SK-N-SH (cell line): ENCODE measurements at regions not wholly inside any gene's neighbourhood (a gene's known extent, or its start where the extent isn't known, plus 50 kb on each side); places are given as distances from the start of the nearest gene placed in this dataset.
"Not testable (repeated sequence)": the region's sequence is repeated elsewhere in the genome, so short reads cannot be mapped to it uniquely, and the experiment has no call there.

ENCODE experiments used
- CTCF ChIA-PET: fragments of 300-600, 350-600 bp; formaldehyde crosslinking; extraction: SDS; loops from one replicate; lab custom pipeline; 2021; lab: Yijun Ruan, JAX
- POLR2A ChIA-PET: fragments of 350-600 bp; sonication (Branson Sonifier 250); formaldehyde crosslinking; extraction: SDS; loops from one replicate; lab custom pipeline; 2020; ENCODE audit warnings: antibody characterized with exemption, inconsistent platforms; lab: Yijun Ruan, JAX
- DNase-seq: peaks from one replicate; pipeline ENCODE4 v3.0.0; 2012
- H2AFZ ChIP-seq: fragments of 200-600 bp; sonication (generic); 2 replicates; pipeline ENCODE4 v1.8.1; 2016; ENCODE audit warnings: antibody characterized with exemption, mild to moderate bottlenecking, low read depth
- H3F3A ChIP-seq: fragments of 200-600 bp; sonication (generic); replicated peaks from 2 replicates; pipeline ENCODE3; 2016; ENCODE audit warnings: antibody characterized with exemption, mild to moderate bottlenecking; ENCODE audit not compliant: insufficient read depth
- H3K27ac ChIP-seq, 2 experiments: fragments of 200-500 bp in 1 of 2; fragments of 200-600 bp in 1 of 2; sonication (Bioruptor generic) in 1 of 2; sonication (generic), shearing (Covaris generic) in 1 of 2; 2 replicates each; pipeline versions ENCODE4 v1.5.1 to v1.6.1; 2014 to 2016; ENCODE audit warnings: low read depth in 2 of 2, inconsistent platforms in 1 of 2, low read length in 1 of 2, mild to moderate bottlenecking in 1 of 2, mixed read lengths in 1 of 2
- H3K27me3 ChIP-seq: fragments of 200-600 bp; sonication (generic), shearing (Covaris generic); 2 replicates; pipeline ENCODE4 v1.6.1; 2016; ENCODE audit warnings: mixed run types; ENCODE audit not compliant: insufficient read depth
- H3K36me3 ChIP-seq, 2 experiments: fragments of 200-500 bp in 1 of 2; fragments of 200-600 bp in 1 of 2; sonication (Bioruptor generic) in 1 of 2; sonication (generic) in 1 of 2; replicated peaks in 1 of 2; 2 replicates each; pipeline versions ENCODE3 to v1.5.1; 2014 to 2016; ENCODE audit warnings: low read length in 1 of 2, mild to moderate bottlenecking in 1 of 2; ENCODE audit not compliant: insufficient read depth in 2 of 2, control insufficient read depth in 1 of 2
- H3K4me1 ChIP-seq, 2 experiments: fragments of 200-500 bp in 1 of 2; fragments of 200-600 bp in 1 of 2; sonication (Bioruptor generic) in 1 of 2; sonication (generic), shearing (Covaris generic) in 1 of 2; 2 replicates each; pipeline versions ENCODE4 v1.5.1 to v1.6.1; 2014 to 2016; ENCODE audit warnings: low read depth in 1 of 2, low read length in 1 of 2, mixed run types in 1 of 2; ENCODE audit not compliant: insufficient read depth in 2 of 2, control insufficient read depth in 1 of 2
- H3K4me2 ChIP-seq: fragments of 200-600 bp; sonication (generic), shearing (Covaris generic); 2 replicates; pipeline ENCODE4 v1.6.1; 2017; ENCODE audit warnings: mixed run types
- H3K4me3 ChIP-seq, 2 experiments: fragments of 200-500 bp in 1 of 2; fragments of 200-600 bp in 1 of 2; sonication (Bioruptor generic) in 1 of 2; sonication (generic), shearing (Covaris generic) in 1 of 2; 2 replicates each; pipeline versions ENCODE4 v1.5.1 to v1.8.1; 2014 to 2016; ENCODE audit warnings: low read depth in 2 of 2, inconsistent platforms in 1 of 2, low read length in 1 of 2, mild to moderate bottlenecking in 1 of 2, mixed read lengths in 1 of 2, moderate library complexity in 1 of 2
- H3K79me2 ChIP-seq: fragments of 200-600 bp; sonication (generic); 2 replicates; pipeline ENCODE4 v1.8.1; 2017; ENCODE audit warnings: mild to moderate bottlenecking; ENCODE audit not compliant: insufficient read depth
- H3K9ac ChIP-seq: fragments of 200-600 bp; sonication (generic); 2 replicates; pipeline ENCODE4 v1.6.1; 2017; ENCODE audit warnings: mixed run types
- H3K9me2 ChIP-seq: fragments of 200-600 bp; sonication (generic); 2 replicates; pipeline ENCODE4 v1.6.1; 2017; ENCODE audit warnings: mixed run types
- H3K9me3 ChIP-seq: fragments of 200-600 bp; sonication (generic); 2 replicates; pipeline ENCODE4 v1.6.1; 2017; ENCODE audit warnings: mixed run types, mild to moderate bottlenecking, moderate library complexity
- H4K20me1 ChIP-seq: fragments of 200-600 bp; sonication (generic); 2 replicates; pipeline ENCODE4 v1.6.1; 2017; ENCODE audit warnings: mild to moderate bottlenecking, mixed run types; ENCODE audit not compliant: insufficient read depth
- EZH2phosphoT487 ChIP-seq: fragments of 200-600 bp; sonication (generic); IDR thresholded peaks from 2 replicates; pipeline ENCODE4 v1.6.1; 2017; ENCODE audit warnings: low read depth, mixed run types, mild to moderate bottlenecking, antibody characterized with exemption, moderate library complexity, borderline replicate concordance
- FOXJ3 ChIP-seq: sonication (generic); formaldehyde crosslinking; IDR thresholded peaks from 2 replicates; pipeline ENCODE4 v1.5.1; 2020; ENCODE audit warnings: mild to moderate bottlenecking, missing genetic modification reagents
- FOXM1 ChIP-seq: IDR thresholded peaks from 2 replicates; pipeline ENCODE4 v1.4.0; 2012; ENCODE audit warnings: low read depth, mild to moderate bottlenecking
- GABPA ChIP-seq: IDR thresholded peaks from 2 replicates; pipeline ENCODE4 v1.4.0; 2012; ENCODE audit warnings: low read depth, mild to moderate bottlenecking
- JUND ChIP-seq: IDR thresholded peaks from 2 replicates; pipeline ENCODE4 v1.4.0; 2012
- POLR2AphosphoS5 ChIP-seq: IDR thresholded peaks from 2 replicates; pipeline ENCODE4 v1.6.1; 2012; ENCODE audit warnings: low read depth, low read length
- RXRA ChIP-seq: IDR thresholded peaks from 2 replicates; pipeline ENCODE4 v1.4.0; 2012; ENCODE audit warnings: low read depth, mild to moderate bottlenecking, borderline replicate concordance
- SMC3 ChIP-seq: IDR thresholded peaks from 2 replicates; pipeline ENCODE4 v1.6.1; 2012; ENCODE audit warnings: low read depth, low read length, improper control_type of control experiment
- TAF1 ChIP-seq: IDR thresholded peaks from 2 replicates; pipeline ENCODE4 v1.6.1; 2012; ENCODE audit warnings: low read depth, mild to moderate bottlenecking, low read length, moderate library complexity, borderline replicate concordance
- WGBS: methylation state at CpG from one replicate; pipeline ENCODE4 v1.1.6; 2017; ENCODE audit warnings: low lambda C conversion rate; 5-methylcytosine and 5-hydroxymethylcytosine counted together
- TF ChIP-seq, protein P1 (sequence below): fragments of 200-600 bp; sonication (generic); IDR thresholded peaks from 2 replicates; pipeline ENCODE4 v1.6.1; 2017; ENCODE audit warnings: antibody characterized with exemption, mild to moderate bottlenecking, moderate library complexity
- TF ChIP-seq, protein P2 (sequence below): IDR thresholded peaks from 2 replicates; pipeline ENCODE4 v1.4.0; 2012; ENCODE audit warnings: low read depth, borderline replicate concordance
- TF ChIP-seq, protein P3 (sequence below): fragments of 150-350 bp; IDR thresholded peaks from 2 replicates; pipeline ENCODE4 v1.6.1; 2016; ENCODE audit warnings: mild to moderate bottlenecking, low read depth, low read length
- TF ChIP-seq, protein P4 (sequence below): IDR thresholded peaks from 2 replicates; pipeline ENCODE4 v1.4.0; 2012; ENCODE audit warnings: low read depth

DNA sequence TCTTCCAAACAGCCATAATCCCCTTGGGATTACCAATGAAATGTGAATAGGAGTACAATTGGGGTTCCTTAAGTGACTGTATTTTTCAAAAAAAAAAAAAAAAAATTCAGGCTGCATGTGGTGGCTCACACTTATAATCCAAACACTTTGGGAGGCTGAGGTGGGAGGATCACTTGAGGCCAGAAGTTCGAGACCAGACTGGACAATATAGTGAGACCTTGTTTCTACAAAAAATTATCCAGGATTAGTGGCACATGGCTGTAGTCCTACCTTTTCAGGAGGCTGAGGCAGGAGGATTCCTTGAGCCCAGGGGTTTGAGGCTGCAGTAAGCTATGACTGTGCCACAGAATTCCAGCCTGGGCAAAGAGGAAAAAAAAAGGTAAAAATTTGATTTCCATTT, 189.6 kb upstream of the GATA6 start (continued):
- TF ChIP-seq, protein P1, sequence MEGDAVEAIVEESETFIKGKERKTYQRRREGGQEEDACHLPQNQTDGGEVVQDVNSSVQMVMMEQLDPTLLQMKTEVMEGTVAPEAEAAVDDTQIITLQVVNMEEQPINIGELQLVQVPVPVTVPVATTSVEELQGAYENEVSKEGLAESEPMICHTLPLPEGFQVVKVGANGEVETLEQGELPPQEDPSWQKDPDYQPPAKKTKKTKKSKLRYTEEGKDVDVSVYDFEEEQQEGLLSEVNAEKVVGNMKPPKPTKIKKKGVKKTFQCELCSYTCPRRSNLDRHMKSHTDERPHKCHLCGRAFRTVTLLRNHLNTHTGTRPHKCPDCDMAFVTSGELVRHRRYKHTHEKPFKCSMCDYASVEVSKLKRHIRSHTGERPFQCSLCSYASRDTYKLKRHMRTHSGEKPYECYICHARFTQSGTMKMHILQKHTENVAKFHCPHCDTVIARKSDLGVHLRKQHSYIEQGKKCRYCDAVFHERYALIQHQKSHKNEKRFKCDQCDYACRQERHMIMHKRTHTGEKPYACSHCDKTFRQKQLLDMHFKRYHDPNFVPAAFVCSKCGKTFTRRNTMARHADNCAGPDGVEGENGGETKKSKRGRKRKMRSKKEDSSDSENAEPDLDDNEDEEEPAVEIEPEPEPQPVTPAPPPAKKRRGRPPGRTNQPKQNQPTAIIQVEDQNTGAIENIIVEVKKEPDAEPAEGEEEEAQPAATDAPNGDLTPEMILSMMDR: no peak
- TF ChIP-seq POLR2AphosphoS5 (no peak), EZH2phosphoT487 (no peak), TAF1 (no peak)
- TF ChIP-seq, protein P2, sequence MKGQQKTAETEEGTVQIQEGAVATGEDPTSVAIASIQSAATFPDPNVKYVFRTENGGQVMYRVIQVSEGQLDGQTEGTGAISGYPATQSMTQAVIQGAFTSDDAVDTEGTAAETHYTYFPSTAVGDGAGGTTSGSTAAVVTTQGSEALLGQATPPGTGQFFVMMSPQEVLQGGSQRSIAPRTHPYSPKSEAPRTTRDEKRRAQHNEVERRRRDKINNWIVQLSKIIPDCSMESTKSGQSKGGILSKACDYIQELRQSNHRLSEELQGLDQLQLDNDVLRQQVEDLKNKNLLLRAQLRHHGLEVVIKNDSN: no peak
- TF ChIP-seq, all 33 proteins: peak for 0

DNA sequence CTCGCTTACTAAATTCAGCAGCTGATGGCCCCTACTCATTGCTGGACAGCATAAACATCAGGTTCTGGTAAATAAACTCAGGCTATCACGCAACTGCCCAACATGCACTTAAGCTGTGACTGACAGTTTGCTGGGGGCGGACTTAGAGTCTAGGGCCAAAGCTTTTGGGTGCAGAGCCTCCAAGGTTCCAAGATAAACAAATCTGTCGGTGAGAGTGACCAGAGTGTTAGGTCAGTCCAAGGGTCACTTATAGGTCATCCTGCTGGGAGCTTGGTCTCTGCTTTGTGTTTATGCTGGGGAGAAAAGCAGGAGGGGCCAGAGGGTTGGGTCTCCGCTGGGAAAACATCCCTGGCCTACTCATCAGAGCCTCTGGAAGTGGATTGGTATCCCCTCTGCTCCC, 188.6 kb upstream of the GATA6 start:
- no peaks in the 10 kb centered on the region for H3K79me2 ChIP-seq
- 12% methylated on average over 5 of the region's 5 CpGs for WGBS
- no peaks in the 10 kb centered on the region for H3K36me3 ChIP-seq
- H3K4me2 ChIP-seq: no peak overlapping the region
- DNase-seq: no peak
- H3K9me3 ChIP-seq: no peaks in the 10 kb centered on the region
- no peak overlapping the region for H3K4me3 ChIP-seq
- no peak overlapping the region for H3K9ac ChIP-seq
- no peaks in the 10 kb centered on the region for H3K4me1 ChIP-seq
- peaks cover 16% of the 10 kb centered on the region; the same call in 1 of the 2 replicates for H3K27me3 ChIP-seq
- no peaks in the 10 kb centered on the region for H3K9me2 ChIP-seq
- no peaks in the 10 kb centered on the region for H4K20me1 ChIP-seq
- H3F3A ChIP-seq: no peaks in the 10 kb centered on the region
- ChIA-PET POLR2A (no interaction called here), CTCF (interaction anchor here (1.0 to 1.8 kb wide), 2 partner anchors 17 to 25 kb away, joined by 4 to 7 read pairs; no protein-coding TSS in a partner anchor)
- no peak overlapping the region for H2AFZ ChIP-seq
- H3K27ac ChIP-seq: no peak overlapping the region
- no peak for TF ChIP-seq FOXJ3 (CRISPR knock-in tag)
- no peak for TF ChIP-seq JUND
- no peak for TF ChIP-seq EZH2phosphoT487
- no peak for TF ChIP-seq FOXM1
- TF ChIP-seq, protein P3, sequence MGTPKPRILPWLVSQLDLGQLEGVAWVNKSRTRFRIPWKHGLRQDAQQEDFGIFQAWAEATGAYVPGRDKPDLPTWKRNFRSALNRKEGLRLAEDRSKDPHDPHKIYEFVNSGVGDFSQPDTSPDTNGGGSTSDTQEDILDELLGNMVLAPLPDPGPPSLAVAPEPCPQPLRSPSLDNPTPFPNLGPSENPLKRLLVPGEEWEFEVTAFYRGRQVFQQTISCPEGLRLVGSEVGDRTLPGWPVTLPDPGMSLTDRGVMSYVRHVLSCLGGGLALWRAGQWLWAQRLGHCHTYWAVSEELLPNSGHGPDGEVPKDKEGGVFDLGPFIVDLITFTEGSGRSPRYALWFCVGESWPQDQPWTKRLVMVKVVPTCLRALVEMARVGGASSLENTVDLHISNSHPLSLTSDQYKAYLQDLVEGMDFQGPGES: no peak
- TF ChIP-seq, protein P4, sequence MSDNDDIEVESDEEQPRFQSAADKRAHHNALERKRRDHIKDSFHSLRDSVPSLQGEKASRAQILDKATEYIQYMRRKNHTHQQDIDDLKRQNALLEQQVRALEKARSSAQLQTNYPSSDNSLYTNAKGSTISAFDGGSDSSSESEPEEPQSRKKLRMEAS: no peak
- TF ChIP-seq SMC3: no peak
- TF ChIP-seq GABPA: no peak
- no peak for TF ChIP-seq RXRA

DNA sequence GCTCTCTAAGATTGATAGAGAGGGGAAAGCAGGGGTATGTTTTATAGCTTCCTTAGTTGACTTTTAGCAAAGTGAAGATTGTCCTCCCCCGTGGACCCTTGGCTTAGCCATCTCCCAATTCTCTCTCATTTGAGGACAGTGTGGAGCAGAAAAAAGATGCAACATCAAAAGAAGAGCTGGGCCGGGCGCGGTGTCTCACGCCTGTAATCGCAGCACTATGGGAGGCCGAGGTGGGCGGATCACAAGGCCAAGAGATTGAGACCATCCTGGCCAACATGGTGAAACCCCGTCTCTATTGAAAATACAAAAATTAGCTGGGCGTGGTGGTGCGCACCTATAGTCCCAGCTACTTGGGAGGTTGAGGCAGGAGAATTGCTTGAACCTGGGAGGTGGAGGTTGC, 187.9 kb upstream of the GATA6 start:
- H3K36me3 ChIP-seq, H4K20me1 ChIP-seq, H3K9me3 ChIP-seq, H3F3A ChIP-seq, H3K4me1 ChIP-seq, H3K4me2 ChIP-seq, H3K9ac ChIP-seq, DNase-seq, H3K79me2 ChIP-seq, H3K27ac ChIP-seq, POLR2A ChIA-PET, H2AFZ ChIP-seq, H3K4me3 ChIP-seq, H3K9me2 ChIP-seq: not testable (repeated sequence)
- peaks cover 22% of the 10 kb centered on the region; the same call in 1 of the 2 replicates for H3K27me3 ChIP-seq
- WGBS: 44% methylated on average over 11 of the region's 11 CpGs
- CTCF ChIA-PET: interaction anchor here (1.0 to 1.8 kb wide), 2 partner anchors 17 to 26 kb away, joined by 4 to 7 read pairs; no protein-coding TSS in a partner anchor
